Keratinocyte (primary cell): ENCODE measurements at regions not wholly inside any gene's neighbourhood (a gene's known extent, or its start where the extent isn't known, plus 50 kb on each side); places are given as distances from the start of the nearest gene placed in this dataset.

Experiments used
- EZH2 ChIP-seq: IDR thresholded peaks from one replicate; pipeline ENCODE4 v1.6.1; 2012; ENCODE audit warnings: inconsistent platforms, mild to moderate bottlenecking, low read length, moderate library complexity
- TF ChIP-seq, protein P1 (sequence below), 3 experiments: IDR thresholded peaks in 1 of 3; conservative IDR thresholded peaks in 1 of 3; optimal IDR thresholded peaks in 1 of 3; 2 replicates in 2 of 3; 3 replicates in 1 of 3; pipeline versions ENCODE3 to v1.5.1; 2011; ENCODE audit warnings: low read length in 3 of 3, mild to moderate bottlenecking in 3 of 3, moderate library complexity in 2 of 3, control low read depth in 1 of 3, inconsistent platforms in 1 of 3; ENCODE audit not compliant: insufficient read depth in 2 of 3; ENCODE audit errors: extremely low read depth in 1 of 3

GRCh38 chr2:238634701-238635357 is 208.1 kb downstream of the ASB1 start:
- TF ChIP-seq, protein P1, sequence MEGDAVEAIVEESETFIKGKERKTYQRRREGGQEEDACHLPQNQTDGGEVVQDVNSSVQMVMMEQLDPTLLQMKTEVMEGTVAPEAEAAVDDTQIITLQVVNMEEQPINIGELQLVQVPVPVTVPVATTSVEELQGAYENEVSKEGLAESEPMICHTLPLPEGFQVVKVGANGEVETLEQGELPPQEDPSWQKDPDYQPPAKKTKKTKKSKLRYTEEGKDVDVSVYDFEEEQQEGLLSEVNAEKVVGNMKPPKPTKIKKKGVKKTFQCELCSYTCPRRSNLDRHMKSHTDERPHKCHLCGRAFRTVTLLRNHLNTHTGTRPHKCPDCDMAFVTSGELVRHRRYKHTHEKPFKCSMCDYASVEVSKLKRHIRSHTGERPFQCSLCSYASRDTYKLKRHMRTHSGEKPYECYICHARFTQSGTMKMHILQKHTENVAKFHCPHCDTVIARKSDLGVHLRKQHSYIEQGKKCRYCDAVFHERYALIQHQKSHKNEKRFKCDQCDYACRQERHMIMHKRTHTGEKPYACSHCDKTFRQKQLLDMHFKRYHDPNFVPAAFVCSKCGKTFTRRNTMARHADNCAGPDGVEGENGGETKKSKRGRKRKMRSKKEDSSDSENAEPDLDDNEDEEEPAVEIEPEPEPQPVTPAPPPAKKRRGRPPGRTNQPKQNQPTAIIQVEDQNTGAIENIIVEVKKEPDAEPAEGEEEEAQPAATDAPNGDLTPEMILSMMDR (optimal IDR thresholded peaks at IDR 0.05 in 1 of 3, IDR thresholded peaks at IDR 0.05 in 1 of 3, conservative IDR thresholded peaks at IDR 0.05 in 1 of 3; ENCODE audit: extremely low read depth in 1 of 3, insufficient read depth in 2 of 3, low read length in 3 of 3): no peak
- no peak for TF ChIP-seq EZH2
